MM.1S (cell line): ENCODE measurements at regions not wholly inside any gene's neighbourhood (a gene's known extent, or its start where the extent isn't known, plus 50 kb on each side); places are given as distances from the start of the nearest gene placed in this dataset.

Source experiments
- DNase-seq: peaks from one replicate; pipeline ENCODE4 v3.0.0-alpha.2; 2015
- H2AFZ ChIP-seq: fragments of 300-600 bp; sonication (generic); 2 replicates; pipeline ENCODE4 v1.6.0; 2016; ENCODE audit warnings: antibody characterized with exemption, low read length
- H3F3A ChIP-seq: fragments of 300-600 bp; sonication (generic); 2 replicates; pipeline ENCODE4 v1.6.1; 2016; ENCODE audit warnings: mild to moderate bottlenecking, antibody characterized with exemption, low read length, moderate library complexity, mixed read lengths; ENCODE audit not compliant: insufficient read depth
- H3K27ac ChIP-seq: fragments of 300-600 bp; sonication (generic); 2 replicates; pipeline ENCODE4 v1.5.1; 2016; ENCODE audit warnings: mild to moderate bottlenecking, low read length
- H3K27me3 ChIP-seq: fragments of 300-600 bp; sonication (generic); replicated peaks from 2 replicates; pipeline ENCODE4 v1.6.0; 2016; ENCODE audit warnings: low read length; ENCODE audit not compliant: insufficient read depth
- H3K36me3 ChIP-seq: fragments of 300-600 bp; sonication (generic); replicated peaks from 2 replicates; pipeline ENCODE4 v1.6.1; 2016; ENCODE audit warnings: mild to moderate bottlenecking, low read length, mixed read lengths; ENCODE audit not compliant: insufficient read depth
- H3K4me1 ChIP-seq: fragments of 300-600 bp; sonication (generic); 2 replicates; pipeline ENCODE4 v1.6.1; 2016; ENCODE audit warnings: low read length, mixed read lengths
- H3K4me2 ChIP-seq: fragments of 300-600 bp; sonication (generic); 2 replicates; pipeline ENCODE4 v1.6.0; 2016; ENCODE audit warnings: low read depth, low read length
- H3K4me3 ChIP-seq: fragments of 300-600 bp; sonication (generic); 2 replicates; pipeline ENCODE4 v1.5.1; 2016; ENCODE audit warnings: low read length, mixed read lengths
- H3K79me2 ChIP-seq: fragments of 300-600 bp; sonication (generic); 2 replicates; pipeline ENCODE4 v1.6.1; 2016; ENCODE audit warnings: mixed run types, low read length, mixed read lengths
- H3K9ac ChIP-seq: fragments of 300-600 bp; sonication (generic); 2 replicates; pipeline ENCODE4 v1.6.1; 2016; ENCODE audit warnings: low read length, mixed read lengths
- H3K9me2 ChIP-seq: fragments of 300-600 bp; sonication (generic); replicated peaks from 2 replicates; pipeline ENCODE4 v1.6.1; 2016; ENCODE audit warnings: mild to moderate bottlenecking, low read length, mixed read lengths; ENCODE audit not compliant: insufficient read depth
- H3K9me3 ChIP-seq: fragments of 300-600 bp; sonication (generic); replicated peaks from 2 replicates; pipeline ENCODE4 v1.6.1; 2016; ENCODE audit warnings: mild to moderate bottlenecking, low read length, mixed read lengths; ENCODE audit not compliant: insufficient read depth
- H4K20me1 ChIP-seq: fragments of 300-600 bp; sonication (generic); 2 replicates; pipeline ENCODE4 v1.6.1; 2016; ENCODE audit warnings: mild to moderate bottlenecking, low read length, moderate library complexity, mixed read lengths; ENCODE audit not compliant: insufficient read depth
- CTCF ChIP-seq: fragments of 300-600 bp; sonication (generic); IDR thresholded peaks from 2 replicates; pipeline ENCODE4 v1.5.1; 2016; ENCODE audit warnings: antibody characterized with exemption, low read length, mixed read lengths
- EZH2 ChIP-seq: fragments of 300-600 bp; sonication (generic); optimal IDR thresholded peaks from 2 replicates; pipeline ENCODE3; 2017; ENCODE audit warnings: low read depth, mild to moderate bottlenecking, antibody characterized with exemption, low read length, mixed read lengths
- EZH2phosphoT487 ChIP-seq: fragments of 300-600 bp; sonication (generic); IDR thresholded peaks from 2 replicates; pipeline ENCODE4 v1.6.1; 2018; ENCODE audit warnings: antibody characterized with exemption, low read length

- H3K4me3 ChIP-seq: no peak overlapping the region
- H3K36me3 ChIP-seq: no peaks in the 10 kb centered on the region
- H3K27me3 ChIP-seq: no peaks in the 10 kb centered on the region
- H3K9ac ChIP-seq: no peak overlapping the region
- no peaks in the 10 kb centered on the region for H3F3A ChIP-seq
- H3K79me2 ChIP-seq: no peaks in the 10 kb centered on the region
- no peak overlapping the region for H3K4me2 ChIP-seq
- DNase-seq: no peak
- H2AFZ ChIP-seq: no peak overlapping the region
- no peak overlapping the region for H3K27ac ChIP-seq
- H3K4me1 ChIP-seq: no peaks in the 10 kb centered on the region
- H3K9me2 ChIP-seq: no peaks in the 10 kb centered on the region
- no peak for TF ChIP-seq EZH2
- TF ChIP-seq CTCF: no peak
- TF ChIP-seq EZH2phosphoT487: no peak
- H4K20me1 ChIP-seq: no peaks in the 10 kb centered on the region
- H3K9me3 ChIP-seq: no peaks in the 10 kb centered on the region
Observed at GRCh38 chr12:28811457-28811856, 337.6 kb upstream of the FAR2 start.

- Histone ChIP-seq H3K9ac (no peak overlapping the region), H3K79me2 (no peaks in the 10 kb centered on the region), H3F3A (no peaks in the 10 kb centered on the region), H3K27me3 (no peaks in the 10 kb centered on the region), H3K27ac (no peak overlapping the region), H3K4me2 (no peak overlapping the region), H3K36me3 (no peaks in the 10 kb centered on the region), H4K20me1 (no peaks in the 10 kb centered on the region), H2AFZ (no peak overlapping the region), H3K9me3 (no peaks in the 10 kb centered on the region), H3K4me3 (no peak overlapping the region), H3K4me1 (no peaks in the 10 kb centered on the region), H3K9me2 (no peaks in the 10 kb centered on the region)
- TF ChIP-seq CTCF (no peak), EZH2 (no peak), EZH2phosphoT487 (no peak)
- no peak for DNase-seq
Observed at GRCh38 chr12:28814246-28814645, 334.8 kb upstream of the FAR2 start.

- no peak overlapping the region for H3K4me2 ChIP-seq
- TF ChIP-seq EZH2phosphoT487 (no peak), CTCF (no peak), EZH2 (no peak)
- no peaks in the 10 kb centered on the region for H3K36me3 ChIP-seq
- no peak overlapping the region for H3K27ac ChIP-seq
- no peak overlapping the region for H2AFZ ChIP-seq
- no peaks in the 10 kb centered on the region for H3K4me1 ChIP-seq
- no peaks in the 10 kb centered on the region for H3K9me2 ChIP-seq
- H3K9me3 ChIP-seq: no peaks in the 10 kb centered on the region
- no peak for DNase-seq
- no peaks in the 10 kb centered on the region for H3K79me2 ChIP-seq
- no peaks in the 10 kb centered on the region for H4K20me1 ChIP-seq
- H3K4me3 ChIP-seq: no peak overlapping the region
- H3K27me3 ChIP-seq: no peaks in the 10 kb centered on the region
- H3F3A ChIP-seq: no peaks in the 10 kb centered on the region
- no peak overlapping the region for H3K9ac ChIP-seq
Observed at GRCh38 chr12:28817524-28817923, 331.6 kb upstream of the FAR2 start.
